ENCODE measurements at regions not wholly inside any gene's neighbourhood (a gene's known extent, or its start where the extent isn't known, plus 50 kb on each side); places are given as distances from the start of the nearest gene placed in this dataset.
"Not testable (repeated sequence)": the region's sequence is repeated elsewhere in the genome, so short reads cannot be mapped to it uniquely, and the experiment has no call there.

GRCh38 chr20:26309720-26310119 is 613.1 kb upstream of the ZNF337 start:
- ATAC-seq; H3K27me3 ChIP-seq (ENCODE audit: control insufficient read depth in 2 of 2, insufficient read depth in 2 of 2, low read length in 2 of 2); CTCF ChIA-PET; H3K27me3 Mint-ChIP-seq; DNase-seq; H3K9me3 ChIP-seq (ENCODE audit: control insufficient read depth in 2 of 3, low read length in 3 of 3); H3K4me3 ChIP-seq (ENCODE audit: low read length); POLR2A ChIA-PET; H3K36me3 ChIP-seq (ENCODE audit: control insufficient read depth in 2 of 3, insufficient read depth in 3 of 3, low read length in 3 of 3); H3K27ac ChIP-seq (ENCODE audit: low read depth, low read length): not testable (repeated sequence)
- peaks cover 0 to 48% of the 10 kb centered on the region in 2 donors for H3K4me1 ChIP-seq (ENCODE audit: control insufficient read depth in 2 of 2, insufficient read depth in 2 of 2, low read length in 2 of 2)
- peaks cover 0 to 59% (median 6%) of the 10 kb centered on the region in 5 donors for H3K36me3 Mint-ChIP-seq
- peak overlapping the region in 9 of 10 donors; percentile 9 to 75 (median 68) for H3K4me3 Mint-ChIP-seq
- H3K27ac Mint-ChIP-seq: peak overlapping the region; percentile 56 to 96 (median 80)
- peaks cover 0 to 29% (median 4%) of the 10 kb centered on the region in 11 donors for H3K9me3 Mint-ChIP-seq
- H3K4me1 Mint-ChIP-seq: peaks cover 17 to 82% (median 77%) of the 10 kb centered on the region in 7 donors
- intact Hi-C loops (cut with micrococcal nuclease): loop anchor here (5.0 kb wide), 1 partner anchor 33 kb away; no protein-coding TSS in a partner anchor

GRCh38 chr20:26308961-26309360 is 612.3 kb upstream of the ZNF337 start:
- Mint-ChIP-seq H3K36me3 (peaks cover 0 to 56% (median 5%) of the 10 kb centered on the region in 5 donors), H3K27me3 (no peaks in the 10 kb centered on the region), H3K4me3 (peak overlapping the region; percentile 23 to 75 (median 67)), H3K4me1 (peaks cover 17 to 79% (median 74%) of the 10 kb centered on the region in 7 donors), H3K27ac (peak overlapping the region; percentile 56 to 96 (median 80)), H3K9me3 (peaks cover 0 to 29% (median 4%) of the 10 kb centered on the region in 11 donors)
- POLR2A ChIA-PET: no interaction called here
- H3K27ac ChIP-seq (ENCODE audit: low read depth, low read length): no peak overlapping the region
- no peaks in the 10 kb centered on the region for H3K36me3 ChIP-seq (ENCODE audit: control insufficient read depth in 2 of 3, insufficient read depth in 3 of 3, low read length in 3 of 3)
- no peaks in the 10 kb centered on the region for H3K9me3 ChIP-seq (ENCODE audit: control insufficient read depth in 2 of 3, low read length in 3 of 3)
- H3K27me3 ChIP-seq (ENCODE audit: control insufficient read depth in 2 of 2, insufficient read depth in 2 of 2, low read length in 2 of 2): no peaks in the 10 kb centered on the region
- peaks cover 0 to 48% of the 10 kb centered on the region in 2 donors for H3K4me1 ChIP-seq (ENCODE audit: control insufficient read depth in 2 of 2, insufficient read depth in 2 of 2, low read length in 2 of 2)
- H3K4me3 ChIP-seq (ENCODE audit: low read length): peak overlapping the region; percentile 7
- CTCF ChIA-PET: no interaction called here
- ATAC-seq (peak; percentile 16), DNase-seq (peak in 5 of 9 donors; percentile 25 to 53 (median 38))
- intact Hi-C loops (cut with micrococcal nuclease): loop anchor here (5.0 kb wide), 1 partner anchor 33 kb away; no protein-coding TSS in a partner anchor

GRCh38 chr20:26295006-26295405 is 598.4 kb upstream of the ZNF337 start:
- H3K27ac ChIP-seq (ENCODE audit: low read depth, low read length): no peak overlapping the region
- H3K9me3 ChIP-seq (ENCODE audit: control insufficient read depth in 2 of 3, low read length in 3 of 3): no peaks in the 10 kb centered on the region
- Mint-ChIP-seq H3K27ac (peak overlapping the region in 1 of 9 donors; percentile 57), H3K4me3 (peak overlapping the region in 3 of 10 donors; percentile 1 to 37 (median 35)), H3K4me1 (peaks cover 2 to 81% (median 77%) of the 10 kb centered on the region in 7 donors), H3K36me3 (peaks cover 0 to 57% (median 0%) of the 10 kb centered on the region in 5 donors), H3K9me3 (peaks cover 0 to 22% (median 2%) of the 10 kb centered on the region in 11 donors), H3K27me3 (no peaks in the 10 kb centered on the region)
- H3K36me3 ChIP-seq (ENCODE audit: control insufficient read depth in 2 of 3, insufficient read depth in 3 of 3, low read length in 3 of 3): no peaks in the 10 kb centered on the region
- DNase-seq: peak in 1 of 9 donors; percentile 23
- H3K4me3 ChIP-seq (ENCODE audit: low read length): no peak overlapping the region
- ChIA-PET POLR2A (interaction anchor here (0.6 kb wide), 1 partner anchor 572 kb away, joined by 4 read pairs; no protein-coding TSS in a partner anchor), CTCF (no interaction called here)
- no peak for ATAC-seq
- peaks cover 0 to 28% of the 10 kb centered on the region in 2 donors for H3K4me1 ChIP-seq (ENCODE audit: control insufficient read depth in 2 of 2, insufficient read depth in 2 of 2, low read length in 2 of 2)
- intact Hi-C loops (cut with micrococcal nuclease): no loop called here
- no peaks in the 10 kb centered on the region for H3K27me3 ChIP-seq (ENCODE audit: control insufficient read depth in 2 of 2, insufficient read depth in 2 of 2, low read length in 2 of 2)

- POLR2A ChIA-PET; H3K36me3 ChIP-seq (ENCODE audit: control insufficient read depth in 2 of 3, insufficient read depth in 3 of 3, low read length in 3 of 3); H3K9me3 ChIP-seq (ENCODE audit: control insufficient read depth in 2 of 3, low read length in 3 of 3); CTCF ChIA-PET; H3K27ac ChIP-seq (ENCODE audit: low read depth, low read length); H3K27me3 Mint-ChIP-seq; H3K4me3 ChIP-seq (ENCODE audit: low read length); H3K27me3 ChIP-seq (ENCODE audit: control insufficient read depth in 2 of 2, insufficient read depth in 2 of 2, low read length in 2 of 2): not testable (repeated sequence)
- H3K4me1 ChIP-seq (ENCODE audit: control insufficient read depth in 2 of 2, insufficient read depth in 2 of 2, low read length in 2 of 2): peaks cover 0 to 58% of the 10 kb centered on the region in 2 donors
- Mint-ChIP-seq H3K36me3 (peaks cover 0 to 65% (median 0%) of the 10 kb centered on the region in 5 donors), H3K4me3 (peak overlapping the region; percentile 21 to 76 (median 62)), H3K27ac (peak overlapping the region; percentile 26 to 90 (median 82)), H3K4me1 (peaks cover 12 to 91% (median 81%) of the 10 kb centered on the region in 7 donors), H3K9me3 (peaks cover 0 to 28% (median 6%) of the 10 kb centered on the region in 11 donors)
- peak in 5 of 9 donors; percentile 17 to 42 (median 32) for DNase-seq
- intact Hi-C loops (cut with micrococcal nuclease): loop anchor here in 1 of 2 donors (1.0 to 10.0 kb wide), 4 partner anchors 9 to 1044 kb away; partner anchors contain the start of gene PYGB
- ATAC-seq: peak; percentile 22
Measured at GRCh38 chr20:26288379-26289061, 591.9 kb upstream of the ZNF337 start.

- peaks cover 0 to 63% (median 4%) of the 10 kb centered on the region in 5 donors for H3K36me3 Mint-ChIP-seq
- ChIA-PET CTCF (interaction anchor here (0.7 kb wide), 1 partner anchor 72 kb away, joined by 3 read pairs; no protein-coding TSS in a partner anchor), POLR2A (interaction anchor here (0.7 kb wide), 1 partner anchor 70 kb away, joined by 3 read pairs; no protein-coding TSS in a partner anchor)
- DNase-seq (peak in 4 of 9 donors; percentile 18 to 30 (median 26)), ATAC-seq (no peak)
- H3K27ac Mint-ChIP-seq: peak overlapping the region; percentile 49 to 93 (median 86)
- Histone ChIP-seq H3K27ac (ENCODE audit: low read depth, low read length) (no peak overlapping the region), H3K27me3 (ENCODE audit: control insufficient read depth in 2 of 2, insufficient read depth in 2 of 2, low read length in 2 of 2) (no peaks in the 10 kb centered on the region), H3K36me3 (ENCODE audit: control insufficient read depth in 2 of 3, insufficient read depth in 3 of 3, low read length in 3 of 3) (no peaks in the 10 kb centered on the region), H3K4me3 (ENCODE audit: low read length) (no peak overlapping the region), H3K4me1 (ENCODE audit: control insufficient read depth in 2 of 2, insufficient read depth in 2 of 2, low read length in 2 of 2) (peaks cover 0 to 44% of the 10 kb centered on the region in 2 donors), H3K9me3 (ENCODE audit: control insufficient read depth in 2 of 3, low read length in 3 of 3) (no peaks in the 10 kb centered on the region)
- peaks cover 23 to 69% (median 61%) of the 10 kb centered on the region in 7 donors for H3K4me1 Mint-ChIP-seq
- H3K27me3 Mint-ChIP-seq: no peaks in the 10 kb centered on the region
- intact Hi-C loops (cut with micrococcal nuclease): loop anchor here (1.0 to 10.0 kb wide), 4 partner anchors 9 to 70 kb away; no protein-coding TSS in a partner anchor
- H3K9me3 Mint-ChIP-seq: peaks cover 0 to 28% (median 3%) of the 10 kb centered on the region in 11 donors
- peak overlapping the region; percentile 25 to 71 (median 61) for H3K4me3 Mint-ChIP-seq
Measured at GRCh38 chr20:26279238-26279637, 582.6 kb upstream of the ZNF337 start.

GRCh38 chr20:26277339-26277738 is 580.7 kb upstream of the ZNF337 start:
- no peak for ATAC-seq

More at GRCh38 chr20:26277339-26277738, 580.7 kb upstream of the ZNF337 start:
- peaks cover 0 to 30% of the 10 kb centered on the region in 2 donors for H3K4me1 ChIP-seq (ENCODE audit: control insufficient read depth in 2 of 2, insufficient read depth in 2 of 2, low read length in 2 of 2)
- Mint-ChIP-seq H3K27me3 (no peaks in the 10 kb centered on the region), H3K36me3 (peaks cover 0 to 51% (median 4%) of the 10 kb centered on the region in 5 donors), H3K9me3 (peaks cover 0 to 28% (median 3%) of the 10 kb centered on the region in 11 donors), H3K27ac (peak overlapping the region in 4 of 9 donors; percentile 36 to 76 (median 54)), H3K4me1 (peaks cover 12 to 50% (median 42%) of the 10 kb centered on the region in 7 donors), H3K4me3 (peak overlapping the region in 2 of 10 donors; percentile 11 to 36)
- intact Hi-C loops (cut with micrococcal nuclease): loop anchor here in 1 of 2 donors (10.0 kb wide), 1 partner anchor 47 kb away; no protein-coding TSS in a partner anchor
- no peak overlapping the region for H3K4me3 ChIP-seq (ENCODE audit: low read length)
- H3K9me3 ChIP-seq (ENCODE audit: control insufficient read depth in 2 of 3, low read length in 3 of 3): no peaks in the 10 kb centered on the region
- POLR2A ChIA-PET: no interaction called here
- DNase-seq: no peak
- H3K27me3 ChIP-seq (ENCODE audit: control insufficient read depth in 2 of 2, insufficient read depth in 2 of 2, low read length in 2 of 2): no peaks in the 10 kb centered on the region
- no peaks in the 10 kb centered on the region for H3K36me3 ChIP-seq (ENCODE audit: control insufficient read depth in 2 of 3, insufficient read depth in 3 of 3, low read length in 3 of 3)
- no peak overlapping the region for H3K27ac ChIP-seq (ENCODE audit: low read depth, low read length)
- CTCF ChIA-PET: no interaction called here

Data from naive thymus-derived CD4-positive, alpha-beta T cell (primary cell).